Esophagus squamous epithelium (tissue), 4 donors: ENCODE measurements at regions not wholly inside any gene's neighbourhood (a gene's known extent, or its start where the extent isn't known, plus 50 kb on each side); places are given as distances from the start of the nearest gene placed in this dataset.

Experiments
- POLR2A ChIP-seq, 4 donors: fragments of 450-650 bp; IDR thresholded peaks; one replicate each; pipeline ENCODE4 v1.6.1; 2017; ENCODE audit warnings: antibody characterized with exemption in 4 of 4, mild to moderate bottlenecking in 4 of 4, moderate library complexity in 3 of 4
- TF ChIP-seq, protein P1 (sequence below), 6 experiments: fragments of 450-650 bp in 4 of 6; fragments of 200-600 bp in 2 of 6; sonication (generic) in 2 of 6; IDR thresholded peaks; one replicate each; pipeline ENCODE4 v1.5.1; 2016 to 2019; ENCODE audit warnings: antibody characterized with exemption in 6 of 6, mild to moderate bottlenecking in 4 of 6, moderate library complexity in 4 of 6

DNA sequence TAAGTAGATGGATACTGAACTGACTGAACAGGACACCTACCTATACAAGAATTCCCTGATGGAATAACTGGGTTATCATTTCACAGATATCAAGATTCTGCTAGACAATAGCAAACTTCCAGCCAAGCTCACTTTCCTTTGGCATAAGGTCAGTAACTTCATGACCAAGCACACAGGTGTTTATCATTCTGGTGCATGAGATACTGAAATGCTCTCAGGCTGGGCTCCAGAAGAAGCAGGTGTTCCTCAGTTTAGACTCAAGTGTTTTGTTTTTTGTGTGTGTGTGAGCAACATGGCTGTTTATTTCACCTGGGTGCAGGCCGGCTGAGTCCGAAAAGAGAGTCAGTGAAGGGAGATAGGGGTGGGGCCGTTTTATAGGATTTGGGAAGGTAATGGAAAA is 201.5 kb upstream of the SPOCK3 start:
- no peak for TF ChIP-seq POLR2A (IDR thresholded peaks at IDR 0.05)
- TF ChIP-seq, protein P1, sequence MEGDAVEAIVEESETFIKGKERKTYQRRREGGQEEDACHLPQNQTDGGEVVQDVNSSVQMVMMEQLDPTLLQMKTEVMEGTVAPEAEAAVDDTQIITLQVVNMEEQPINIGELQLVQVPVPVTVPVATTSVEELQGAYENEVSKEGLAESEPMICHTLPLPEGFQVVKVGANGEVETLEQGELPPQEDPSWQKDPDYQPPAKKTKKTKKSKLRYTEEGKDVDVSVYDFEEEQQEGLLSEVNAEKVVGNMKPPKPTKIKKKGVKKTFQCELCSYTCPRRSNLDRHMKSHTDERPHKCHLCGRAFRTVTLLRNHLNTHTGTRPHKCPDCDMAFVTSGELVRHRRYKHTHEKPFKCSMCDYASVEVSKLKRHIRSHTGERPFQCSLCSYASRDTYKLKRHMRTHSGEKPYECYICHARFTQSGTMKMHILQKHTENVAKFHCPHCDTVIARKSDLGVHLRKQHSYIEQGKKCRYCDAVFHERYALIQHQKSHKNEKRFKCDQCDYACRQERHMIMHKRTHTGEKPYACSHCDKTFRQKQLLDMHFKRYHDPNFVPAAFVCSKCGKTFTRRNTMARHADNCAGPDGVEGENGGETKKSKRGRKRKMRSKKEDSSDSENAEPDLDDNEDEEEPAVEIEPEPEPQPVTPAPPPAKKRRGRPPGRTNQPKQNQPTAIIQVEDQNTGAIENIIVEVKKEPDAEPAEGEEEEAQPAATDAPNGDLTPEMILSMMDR (IDR thresholded peaks at IDR 0.05) = no peak
